HFF-Myc (cell line): ENCODE measurements at regions not wholly inside any gene's neighbourhood (a gene's known extent, or its start where the extent isn't known, plus 50 kb on each side); places are given as distances from the start of the nearest gene placed in this dataset.

ENCODE experiments used
- DNase-seq: peaks from one replicate; pipeline ENCODE4 v3.0.0-alpha.2; 2011; ENCODE audit warnings: low read depth; ENCODE audit errors: extremely low read depth
- H3K4me3 ChIP-seq: replicated peaks from 2 replicates; pipeline ENCODE4 v1.5.1; 2011; ENCODE audit warnings: low read depth, mild to moderate bottlenecking, control low read depth, low read length
- TF ChIP-seq, protein P1 (sequence below): IDR thresholded peaks from 2 replicates; pipeline ENCODE4 v1.5.1; 2012; ENCODE audit warnings: mild to moderate bottlenecking, low read depth, low read length, control low read depth; ENCODE audit errors: missing control alignments

DNA sequence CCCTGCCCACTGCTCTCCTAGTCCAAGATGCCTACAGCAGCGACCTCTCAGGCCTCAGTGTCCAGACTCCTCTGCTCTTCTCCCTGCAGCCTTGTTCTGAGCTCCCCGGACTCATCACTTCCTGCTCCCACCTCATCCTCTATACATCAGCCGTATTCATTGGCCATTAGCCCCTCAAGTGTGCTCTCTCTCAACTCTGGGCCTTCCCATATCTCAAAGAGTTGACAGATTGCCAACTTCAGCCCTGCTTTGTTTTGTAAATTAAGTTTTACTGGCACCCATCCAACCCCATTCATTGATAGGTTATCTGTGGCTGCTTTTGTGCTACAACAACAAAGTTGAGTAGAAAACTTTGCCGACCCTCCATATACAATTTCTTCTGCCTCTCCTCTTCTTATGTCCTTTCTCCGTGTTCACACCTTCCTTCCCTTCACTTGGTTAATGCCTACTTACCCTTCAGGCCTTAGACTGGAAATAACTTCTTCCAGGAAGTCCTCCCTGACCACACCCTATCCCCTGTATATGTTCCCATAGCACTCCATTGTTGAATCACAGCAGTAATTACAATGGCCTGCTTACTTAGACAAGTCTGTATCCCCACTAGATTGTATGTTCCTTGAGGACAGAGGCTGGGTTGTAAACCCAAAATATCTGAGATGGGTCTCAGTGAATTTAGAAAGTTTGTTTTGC, 63.4 kb upstream of the TANC2 start:
- H3K4me3 ChIP-seq: no peak overlapping the region
- TF ChIP-seq, protein P1, sequence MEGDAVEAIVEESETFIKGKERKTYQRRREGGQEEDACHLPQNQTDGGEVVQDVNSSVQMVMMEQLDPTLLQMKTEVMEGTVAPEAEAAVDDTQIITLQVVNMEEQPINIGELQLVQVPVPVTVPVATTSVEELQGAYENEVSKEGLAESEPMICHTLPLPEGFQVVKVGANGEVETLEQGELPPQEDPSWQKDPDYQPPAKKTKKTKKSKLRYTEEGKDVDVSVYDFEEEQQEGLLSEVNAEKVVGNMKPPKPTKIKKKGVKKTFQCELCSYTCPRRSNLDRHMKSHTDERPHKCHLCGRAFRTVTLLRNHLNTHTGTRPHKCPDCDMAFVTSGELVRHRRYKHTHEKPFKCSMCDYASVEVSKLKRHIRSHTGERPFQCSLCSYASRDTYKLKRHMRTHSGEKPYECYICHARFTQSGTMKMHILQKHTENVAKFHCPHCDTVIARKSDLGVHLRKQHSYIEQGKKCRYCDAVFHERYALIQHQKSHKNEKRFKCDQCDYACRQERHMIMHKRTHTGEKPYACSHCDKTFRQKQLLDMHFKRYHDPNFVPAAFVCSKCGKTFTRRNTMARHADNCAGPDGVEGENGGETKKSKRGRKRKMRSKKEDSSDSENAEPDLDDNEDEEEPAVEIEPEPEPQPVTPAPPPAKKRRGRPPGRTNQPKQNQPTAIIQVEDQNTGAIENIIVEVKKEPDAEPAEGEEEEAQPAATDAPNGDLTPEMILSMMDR: no peak
- no peak for DNase-seq

- no peak for DNase-seq
- no peak overlapping the region for H3K4me3 ChIP-seq
- TF ChIP-seq, protein P1: no peak
These were observed 64.5 kb upstream of the TANC2 start for GRCh38 chr17:62901544-62901943.

GRCh38 chr17:62900096-62900495, 65.9 kb upstream of the TANC2 start:
- no peak for DNase-seq
- TF ChIP-seq, protein P1: no peak
- H3K4me3 ChIP-seq: no peak overlapping the region

DNA sequence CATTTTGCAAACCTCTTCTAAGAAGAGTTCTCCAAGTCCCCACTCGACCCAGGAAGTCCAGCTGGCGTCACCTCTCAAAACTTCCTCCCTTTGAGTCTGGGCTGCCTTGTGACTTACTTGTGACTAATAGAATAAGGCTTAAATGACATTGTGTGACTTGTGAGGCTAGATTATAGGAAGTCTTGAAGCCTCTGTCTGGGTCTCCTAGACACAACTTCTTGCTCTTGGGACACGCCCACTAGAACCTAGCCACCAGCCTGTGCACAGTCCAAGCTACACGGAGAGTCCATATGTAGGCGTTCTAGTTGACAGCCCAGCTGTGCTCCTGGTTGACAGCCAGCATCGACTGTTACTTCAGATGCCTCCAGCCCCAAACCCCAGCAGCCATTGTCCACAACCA, 66.7 kb upstream of the TANC2 start:
- TF ChIP-seq, protein P1: no peak
- H3K4me3 ChIP-seq: no peak overlapping the region
- no peak for DNase-seq

GRCh38 chr17:62898239-62898864, 67.7 kb upstream of the TANC2 start:
- no peak for DNase-seq
- TF ChIP-seq, protein P1: no peak
- no peak overlapping the region for H3K4me3 ChIP-seq

- no peak overlapping the region for H3K4me3 ChIP-seq
- DNase-seq: no peak
- TF ChIP-seq, protein P1: no peak
These were observed 68.3 kb upstream of the TANC2 start for GRCh38 chr17:62897706-62898105.
